ENCODE measurements at regions not wholly inside any gene's neighbourhood (a gene's known extent, or its start where the extent isn't known, plus 50 kb on each side); places are given as distances from the start of the nearest gene placed in this dataset.

- no peaks in the 10 kb centered on the region for H3K27me3 ChIP-seq (ENCODE audit: insufficient read depth, insufficient read length)
- no peak for DNase-seq (ENCODE audit: low read depth, low spot score)
Measured at GRCh38 chr7:91330866-91331265, 66.6 kb downstream of the FZD1 start.

DNA sequence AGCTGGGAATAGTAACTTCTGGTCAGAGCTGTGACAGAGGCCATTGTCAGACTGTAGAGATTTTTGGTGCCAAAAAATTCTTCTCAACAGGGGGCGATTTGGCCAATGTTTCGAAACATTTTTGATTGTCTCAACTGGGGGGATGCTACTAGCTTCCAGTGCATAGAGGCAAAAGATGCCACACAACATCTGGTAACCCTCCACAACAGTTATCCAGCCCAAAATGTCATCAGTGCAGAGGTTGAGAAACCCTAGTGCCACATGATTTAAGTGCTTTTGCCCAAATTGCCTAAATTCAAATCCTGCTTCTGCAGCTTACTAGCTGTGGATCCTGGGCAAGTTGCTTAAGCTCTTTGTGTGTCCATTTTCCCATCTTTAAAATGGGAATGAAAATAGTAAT lies 71.9 kb downstream of the FZD1 start:
- H3K4me3 ChIP-seq (ENCODE audit: insufficient read length, low read depth), result no peak overlapping the region
- H3K27me3 ChIP-seq (ENCODE audit: insufficient read depth, insufficient read length), result no peaks in the 10 kb centered on the region
- no peaks in the 10 kb centered on the region for H3K4me1 ChIP-seq (ENCODE audit: insufficient read depth, insufficient read length)
- no peaks in the 10 kb centered on the region for H3K36me3 ChIP-seq (ENCODE audit: insufficient read depth, insufficient read length, low read length)
- no peak for DNase-seq (ENCODE audit: low read depth, low spot score)
- H3K9ac ChIP-seq (ENCODE audit: insufficient read length, low read depth), result no peak overlapping the region
- TF ChIP-seq YY1 (IDR thresholded peaks at IDR 0.05; ENCODE audit: insufficient read depth, insufficient read length) (no peak), ZNF274 (IDR thresholded peaks at IDR 0.05; ENCODE audit: low read depth, low read length) (no peak), SUZ12 (IDR thresholded peaks at IDR 0.05; ENCODE audit: extremely low read depth, insufficient read depth, insufficient read length) (no peak)
- no peaks in the 10 kb centered on the region for H3K9me3 ChIP-seq (ENCODE audit: insufficient read depth, low read length)

More at GRCh38 chr7:91330866-91331265, 66.6 kb downstream of the FZD1 start:
- Histone ChIP-seq H3K9me3 (ENCODE audit: insufficient read depth, low read length) (no peaks in the 10 kb centered on the region), H3K9ac (ENCODE audit: insufficient read length, low read depth) (no peak overlapping the region), H3K4me1 (ENCODE audit: insufficient read depth, insufficient read length) (no peaks in the 10 kb centered on the region), H3K4me3 (ENCODE audit: insufficient read length, low read depth) (no peak overlapping the region), H3K36me3 (ENCODE audit: insufficient read depth, insufficient read length, low read length) (no peaks in the 10 kb centered on the region)
- TF ChIP-seq ZNF274 (IDR thresholded peaks at IDR 0.05; ENCODE audit: low read depth, low read length) (no peak), YY1 (IDR thresholded peaks at IDR 0.05; ENCODE audit: insufficient read depth, insufficient read length) (no peak), SUZ12 (IDR thresholded peaks at IDR 0.05; ENCODE audit: extremely low read depth, insufficient read depth, insufficient read length) (no peak)

- H3K9me3 ChIP-seq (ENCODE audit: insufficient read depth, low read length), result no peaks in the 10 kb centered on the region
- no peak overlapping the region for H3K9ac ChIP-seq (ENCODE audit: insufficient read length, low read depth)
- H3K36me3 ChIP-seq (ENCODE audit: insufficient read depth, insufficient read length, low read length), result no peaks in the 10 kb centered on the region
- H3K4me3 ChIP-seq (ENCODE audit: insufficient read length, low read depth), result no peak overlapping the region
- TF ChIP-seq YY1 (IDR thresholded peaks at IDR 0.05; ENCODE audit: insufficient read depth, insufficient read length), result no peak
- no peak for TF ChIP-seq SUZ12 (IDR thresholded peaks at IDR 0.05; ENCODE audit: extremely low read depth, insufficient read depth, insufficient read length)
- TF ChIP-seq ZNF274 (IDR thresholded peaks at IDR 0.05; ENCODE audit: low read depth, low read length), result no peak
- H3K27me3 ChIP-seq (ENCODE audit: insufficient read depth, insufficient read length), result no peaks in the 10 kb centered on the region
- H3K4me1 ChIP-seq (ENCODE audit: insufficient read depth, insufficient read length), result no peaks in the 10 kb centered on the region
- no peak for DNase-seq (ENCODE audit: low read depth, low spot score)
Measured at GRCh38 chr7:91338226-91339020, 74.2 kb downstream of the FZD1 start.

GRCh38 chr7:91342346-91342745 lies 78.1 kb downstream of the FZD1 start:
- no peaks in the 10 kb centered on the region for H3K4me1 ChIP-seq (ENCODE audit: insufficient read depth, insufficient read length)
- no peak for DNase-seq (ENCODE audit: low read depth, low spot score)
- TF ChIP-seq YY1 (IDR thresholded peaks at IDR 0.05; ENCODE audit: insufficient read depth, insufficient read length), result no peak
- no peak for TF ChIP-seq ZNF274 (IDR thresholded peaks at IDR 0.05; ENCODE audit: low read depth, low read length)
- no peak for TF ChIP-seq SUZ12 (IDR thresholded peaks at IDR 0.05; ENCODE audit: extremely low read depth, insufficient read depth, insufficient read length)
- H3K36me3 ChIP-seq (ENCODE audit: insufficient read depth, insufficient read length, low read length), result no peaks in the 10 kb centered on the region
- H3K27me3 ChIP-seq (ENCODE audit: insufficient read depth, insufficient read length), result no peaks in the 10 kb centered on the region
- H3K4me3 ChIP-seq (ENCODE audit: insufficient read length, low read depth), result no peak overlapping the region
- H3K9ac ChIP-seq (ENCODE audit: insufficient read length, low read depth), result no peak overlapping the region
- H3K9me3 ChIP-seq (ENCODE audit: insufficient read depth, low read length), result no peaks in the 10 kb centered on the region

- Histone ChIP-seq H3K27me3 (ENCODE audit: insufficient read depth, insufficient read length) (no peaks in the 10 kb centered on the region), H3K4me3 (ENCODE audit: insufficient read length, low read depth) (no peak overlapping the region), H3K4me1 (ENCODE audit: insufficient read depth, insufficient read length) (no peaks in the 10 kb centered on the region), H3K9ac (ENCODE audit: insufficient read length, low read depth) (no peak overlapping the region), H3K9me3 (ENCODE audit: insufficient read depth, low read length) (no peaks in the 10 kb centered on the region), H3K36me3 (ENCODE audit: insufficient read depth, insufficient read length, low read length) (no peaks in the 10 kb centered on the region)
- TF ChIP-seq ZNF274 (IDR thresholded peaks at IDR 0.05; ENCODE audit: low read depth, low read length) (no peak), SUZ12 (IDR thresholded peaks at IDR 0.05; ENCODE audit: extremely low read depth, insufficient read depth, insufficient read length) (no peak), YY1 (IDR thresholded peaks at IDR 0.05; ENCODE audit: insufficient read depth, insufficient read length) (no peak)
- DNase-seq (ENCODE audit: low read depth, low spot score), result no peak
Measured at GRCh38 chr7:91343420-91343960, 79.3 kb downstream of the FZD1 start.

DNA sequence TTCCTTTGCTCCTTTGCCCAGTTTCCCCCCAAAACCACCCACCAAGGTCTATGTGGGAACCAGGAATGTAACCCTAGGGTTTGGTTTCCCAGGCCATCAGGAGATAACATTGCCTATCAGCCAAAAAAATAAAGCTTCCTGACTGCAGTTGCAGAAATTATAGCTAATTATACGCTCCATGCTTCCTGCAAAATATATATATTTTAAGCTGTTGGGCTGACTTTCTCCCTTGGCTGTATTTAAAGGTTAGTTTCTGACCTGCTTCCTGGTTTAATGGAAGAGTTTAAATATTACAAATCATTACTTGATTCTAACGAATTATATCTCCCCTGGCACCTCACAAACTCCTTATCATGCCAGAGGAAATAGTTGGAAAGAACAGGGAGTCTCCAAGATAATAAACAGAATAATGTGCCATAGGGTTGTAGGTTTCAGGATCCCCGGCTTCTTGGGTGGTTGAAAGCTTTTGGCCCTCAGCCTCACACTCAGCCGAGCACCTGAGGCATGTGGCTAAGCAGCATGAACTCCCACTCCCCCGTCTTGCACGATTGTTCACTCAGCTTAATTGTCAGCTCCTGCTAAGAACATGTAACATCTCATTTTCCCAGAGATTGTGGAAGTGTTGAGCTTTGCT lies 79.9 kb downstream of the FZD1 start:
- Histone ChIP-seq H3K4me1 (ENCODE audit: insufficient read depth, insufficient read length) (no peaks in the 10 kb centered on the region), H3K9ac (ENCODE audit: insufficient read length, low read depth) (no peak overlapping the region), H3K4me3 (ENCODE audit: insufficient read length, low read depth) (no peak overlapping the region), H3K27me3 (ENCODE audit: insufficient read depth, insufficient read length) (no peaks in the 10 kb centered on the region), H3K9me3 (ENCODE audit: insufficient read depth, low read length) (no peaks in the 10 kb centered on the region), H3K36me3 (ENCODE audit: insufficient read depth, insufficient read length, low read length) (no peaks in the 10 kb centered on the region)
- no peak for DNase-seq (ENCODE audit: low read depth, low spot score)
- no peak for TF ChIP-seq ZNF274 (IDR thresholded peaks at IDR 0.05; ENCODE audit: low read depth, low read length)
- TF ChIP-seq SUZ12 (IDR thresholded peaks at IDR 0.05; ENCODE audit: extremely low read depth, insufficient read depth, insufficient read length), result no peak
- no peak for TF ChIP-seq YY1 (IDR thresholded peaks at IDR 0.05; ENCODE audit: insufficient read depth, insufficient read length)

DNA sequence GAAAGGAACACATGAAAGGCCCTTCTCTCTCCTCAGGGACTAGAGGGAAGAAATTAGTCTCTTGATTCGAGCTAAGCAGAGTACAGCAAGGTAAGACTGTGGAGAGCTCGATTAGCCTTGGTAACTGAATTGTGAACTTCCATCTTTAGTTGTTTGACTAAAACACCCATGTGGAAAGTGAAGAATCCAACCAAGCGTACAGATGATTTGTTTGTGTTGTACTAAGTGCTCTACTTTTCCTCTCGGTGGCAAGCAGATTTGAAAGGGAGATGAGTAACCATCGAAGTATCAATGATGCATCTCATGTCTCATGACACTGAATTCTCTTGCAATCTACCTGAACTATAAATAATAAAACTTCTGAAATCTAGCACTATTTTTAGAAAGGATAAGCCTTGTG lies 80.7 kb downstream of the FZD1 start:
- no peak for DNase-seq (ENCODE audit: low read depth, low spot score)
- TF ChIP-seq YY1 (IDR thresholded peaks at IDR 0.05; ENCODE audit: insufficient read depth, insufficient read length) (no peak), ZNF274 (IDR thresholded peaks at IDR 0.05; ENCODE audit: low read depth, low read length) (no peak), SUZ12 (IDR thresholded peaks at IDR 0.05; ENCODE audit: extremely low read depth, insufficient read depth, insufficient read length) (no peak)
- Histone ChIP-seq H3K4me1 (ENCODE audit: insufficient read depth, insufficient read length) (no peaks in the 10 kb centered on the region), H3K36me3 (ENCODE audit: insufficient read depth, insufficient read length, low read length) (no peaks in the 10 kb centered on the region), H3K4me3 (ENCODE audit: insufficient read length, low read depth) (no peak overlapping the region), H3K27me3 (ENCODE audit: insufficient read depth, insufficient read length) (no peaks in the 10 kb centered on the region), H3K9ac (ENCODE audit: insufficient read length, low read depth) (no peak overlapping the region), H3K9me3 (ENCODE audit: insufficient read depth, low read length) (no peaks in the 10 kb centered on the region)
